Pancreas (tissue), 10 donors: ENCODE measurements at regions not wholly inside any gene's neighbourhood (a gene's known extent, or its start where the extent isn't known, plus 50 kb on each side); places are given as distances from the start of the nearest gene placed in this dataset.

ENCODE experiments used
- ATAC-seq, 4 donors: fragments of 200-7000 bp; cut with Tn5 transposase; one replicate each; pipeline versions ENCODE4 v1.8.0 to v1.9.1; 2020; ENCODE audit warnings: mild to moderate bottlenecking in 4 of 4, moderate library complexity in 4 of 4
- DNase-seq, 6 donors: peaks; one replicate each; pipeline ENCODE4 v3.0.0-alpha.2; 2020
- FAIRE-seq: peaks from 2 replicates; lab custom pipeline; 2012; peaks lifted over from hg19 to GRCh38; lab: Jason Lieb, UNC
- H3K27ac ChIP-seq, 4 donors: fragments of 200-600 bp; sonication (generic); 1 replicate in 3 of 4; 2 replicates in 1 of 4; pipeline versions ENCODE4 v1.5.0 to v1.8.0; 2020
- H3K27me3 ChIP-seq, 4 donors: fragments of 200-600 bp; one replicate each; pipeline ENCODE4 v1.8.0; 2021
- H3K36me3 ChIP-seq, 3 donors: fragments of 200-600 bp; sonication (generic) in 1 of 3; one replicate each; pipeline versions ENCODE4 v1.5.0 to v1.8.0; 2020 to 2021
- H3K4me1 ChIP-seq, 3 donors: fragments of 200-600 bp; one replicate each; pipeline ENCODE4 v1.8.0; 2021
- H3K4me3 ChIP-seq, 4 donors: fragments of 200-600 bp; sonication (generic) in 2 of 4; one replicate each; pipeline versions ENCODE4 v1.5.0 to v1.8.0; 2020 to 2021
- H3K9me3 ChIP-seq, 4 donors: fragments of 200-600 bp; one replicate each; pipeline ENCODE4 v1.8.0; 2021
- WGBS, 2 donors: extraction: QIAGEN DNeasy Blood & Tissue Kit; methylation state at CpG; one replicate each; pipeline ENCODE4 v1.1.7; 2013; 5-methylcytosine and 5-hydroxymethylcytosine counted together
- intact Hi-C, 3 donors: fragments of 100-400 bp; cut with DNase I; formaldehyde crosslinking; loops; one replicate each; pipeline versions ENCODE4 v1.11.1 to v1.14.2; 2022
- TF ChIP-seq, protein P1 (sequence below), 4 donors: fragments of 200-600 bp; sonication (generic) in 3 of 4; IDR thresholded peaks; one replicate each; pipeline versions ENCODE4 v1.5.0 to v1.8.0; 2021; ENCODE audit warnings: antibody characterized with exemption in 4 of 4
- donor health status: healthy with polysubstance abuse.
- donor health status: DM: no; HTN: no; CAD: no; lungs with moderate emphysema.
- donor health status: DM: no; HTN: no; CAD: no.
- donor health status: control.
- donor health status: control.
- donor health status: Bipolar disorder and iron deficiency.
- donor health status: DM: yes; HTN: yes; CAD: no.
- donor health status: DM: no; HTN: no; CAD: no.
- donor health status: DM: no; HTN: no; CAD: no.
- donor health status: DM: yes; HTN: yes; CAD: no.

DNA sequence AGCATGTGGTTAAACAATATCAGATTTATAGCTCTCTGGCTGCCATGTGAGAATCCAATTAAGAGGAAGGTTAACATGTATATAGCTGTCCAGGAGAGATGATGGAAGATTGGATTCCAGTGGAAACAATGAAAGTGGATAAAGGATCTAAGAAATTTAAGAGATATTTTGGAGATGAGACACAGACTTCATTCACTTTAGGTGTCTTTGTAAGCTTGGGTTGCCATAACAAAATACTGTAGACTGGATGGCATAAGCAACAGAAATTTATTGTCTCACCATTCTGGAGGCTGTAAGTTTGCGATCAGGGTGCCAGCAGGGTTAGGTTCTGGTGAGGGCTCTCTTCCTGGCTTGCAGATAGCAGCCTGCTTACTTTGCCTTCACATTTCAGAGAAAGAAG lies 155.9 kb upstream of the MYOCD start:
- Histone ChIP-seq H3K4me3 (no peak overlapping the region), H3K4me1 (no peaks in the 10 kb centered on the region), H3K27me3 (no peaks in the 10 kb centered on the region), H3K36me3 (no peaks in the 10 kb centered on the region), H3K9me3 (no peaks in the 10 kb centered on the region), H3K27ac (no peak overlapping the region)
- FAIRE-seq (no peak), DNase-seq (no peak), ATAC-seq (no peak)
- WGBS, 2 donors = 74 to 83% methylated on average over 1 of the region's 1 CpG
- TF ChIP-seq, protein P1, sequence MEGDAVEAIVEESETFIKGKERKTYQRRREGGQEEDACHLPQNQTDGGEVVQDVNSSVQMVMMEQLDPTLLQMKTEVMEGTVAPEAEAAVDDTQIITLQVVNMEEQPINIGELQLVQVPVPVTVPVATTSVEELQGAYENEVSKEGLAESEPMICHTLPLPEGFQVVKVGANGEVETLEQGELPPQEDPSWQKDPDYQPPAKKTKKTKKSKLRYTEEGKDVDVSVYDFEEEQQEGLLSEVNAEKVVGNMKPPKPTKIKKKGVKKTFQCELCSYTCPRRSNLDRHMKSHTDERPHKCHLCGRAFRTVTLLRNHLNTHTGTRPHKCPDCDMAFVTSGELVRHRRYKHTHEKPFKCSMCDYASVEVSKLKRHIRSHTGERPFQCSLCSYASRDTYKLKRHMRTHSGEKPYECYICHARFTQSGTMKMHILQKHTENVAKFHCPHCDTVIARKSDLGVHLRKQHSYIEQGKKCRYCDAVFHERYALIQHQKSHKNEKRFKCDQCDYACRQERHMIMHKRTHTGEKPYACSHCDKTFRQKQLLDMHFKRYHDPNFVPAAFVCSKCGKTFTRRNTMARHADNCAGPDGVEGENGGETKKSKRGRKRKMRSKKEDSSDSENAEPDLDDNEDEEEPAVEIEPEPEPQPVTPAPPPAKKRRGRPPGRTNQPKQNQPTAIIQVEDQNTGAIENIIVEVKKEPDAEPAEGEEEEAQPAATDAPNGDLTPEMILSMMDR (IDR thresholded peaks at IDR 0.05) = no peak
- intact Hi-C loops = no loop called here

DNA sequence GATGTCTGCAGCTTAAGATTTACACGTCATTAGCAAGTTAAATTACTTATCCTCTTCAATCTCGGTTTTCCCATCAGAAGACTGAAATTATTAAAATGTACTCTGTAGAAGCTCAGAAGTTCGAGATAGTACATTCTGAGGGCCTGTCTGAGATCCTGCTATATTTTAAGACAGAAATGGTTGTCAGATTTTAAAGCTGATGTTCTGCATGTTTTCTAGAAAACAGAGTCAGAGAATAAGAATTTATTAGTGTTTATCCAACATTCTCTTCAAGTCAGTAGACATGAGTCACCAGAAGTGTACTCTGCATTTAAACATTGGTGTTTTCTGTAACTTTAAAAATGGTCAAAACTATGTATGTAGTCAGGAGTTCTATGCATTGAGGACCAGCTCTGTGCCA lies 155.2 kb upstream of the MYOCD start:
- intact Hi-C loops = no loop called here
- H3K27me3 ChIP-seq = no peaks in the 10 kb centered on the region
- WGBS, 2 donors = 39 to 61% methylated on average over 3 of the region's 3 CpGs
- DNase-seq (no peak), ATAC-seq (no peak), FAIRE-seq (no peak)
- TF ChIP-seq, protein P1 (IDR thresholded peaks at IDR 0.05) = no peak
- H3K36me3 ChIP-seq = no peaks in the 10 kb centered on the region
- no peak overlapping the region for H3K27ac ChIP-seq
- H3K4me3 ChIP-seq = no peak overlapping the region
- no peaks in the 10 kb centered on the region for H3K9me3 ChIP-seq
- no peaks in the 10 kb centered on the region for H3K4me1 ChIP-seq

DNA sequence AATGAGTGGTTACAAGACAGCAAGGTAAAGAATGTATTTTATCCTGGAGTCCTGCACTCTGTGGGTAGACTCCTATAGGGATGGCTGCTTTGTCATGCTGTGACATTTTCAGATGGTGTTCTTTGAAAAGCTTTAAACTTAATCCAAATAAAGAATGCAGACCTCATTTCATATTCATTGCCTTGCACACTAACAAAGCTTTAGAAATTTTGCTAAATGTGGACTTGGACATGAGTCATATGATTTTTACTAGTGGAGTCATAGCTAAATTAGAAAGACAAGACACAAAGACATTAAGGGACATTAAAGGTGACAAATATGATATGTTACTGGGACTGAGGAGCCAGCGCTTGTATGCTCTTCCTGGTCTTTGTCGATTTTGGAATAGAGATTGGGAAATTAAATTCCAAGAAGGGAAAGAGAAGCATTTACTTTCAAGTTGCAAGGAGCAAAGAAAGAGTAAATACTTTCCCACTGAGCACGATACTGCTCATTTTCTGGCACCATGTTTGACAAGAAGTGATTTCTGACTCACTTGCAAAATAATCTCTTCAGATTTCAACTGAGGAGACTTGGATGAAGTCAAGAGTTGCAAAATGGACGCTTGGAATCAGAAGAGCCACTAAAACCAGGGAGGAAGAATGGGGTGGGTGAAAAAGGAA lies 152.9 kb upstream of the MYOCD start:
- TF ChIP-seq, protein P1 (IDR thresholded peaks at IDR 0.05) = no peak
- no peaks in the 10 kb centered on the region for H3K9me3 ChIP-seq
- ATAC-seq (no peak), DNase-seq (no peak), FAIRE-seq (no peak)
- H3K4me1 ChIP-seq = no peaks in the 10 kb centered on the region
- no peaks in the 10 kb centered on the region for H3K36me3 ChIP-seq
- H3K4me3 ChIP-seq = no peak overlapping the region
- intact Hi-C loops = no loop called here
- 67 to 74% methylated on average over 4 of the region's 4 CpGs for WGBS, 2 donors
- H3K27me3 ChIP-seq = peaks cover 0 to 5% (median 0%) of the 10 kb centered on the region in 4 donors
- H3K27ac ChIP-seq = no peak overlapping the region

DNA sequence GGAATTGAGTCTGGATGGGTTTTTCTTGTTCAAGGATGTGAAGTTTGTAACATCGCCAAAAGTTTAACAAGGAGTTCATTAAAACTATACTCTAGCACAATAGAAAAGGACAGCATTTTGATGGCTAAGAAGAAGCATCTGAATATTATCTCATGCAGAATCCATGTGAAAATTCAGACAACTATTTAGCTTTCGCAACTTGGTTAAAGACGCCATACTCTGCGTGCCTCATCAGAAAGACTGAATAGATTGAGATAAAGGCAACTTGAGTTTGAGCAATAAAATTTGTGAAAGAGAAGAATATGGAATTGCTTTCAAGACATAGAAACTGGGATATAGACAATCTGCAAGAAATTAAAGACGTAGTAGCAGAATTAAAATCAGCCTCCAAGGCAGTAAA lies 151.1 kb upstream of the MYOCD start:
- TF ChIP-seq, protein P1 (IDR thresholded peaks at IDR 0.05) = no peak
- FAIRE-seq (no peak), DNase-seq (no peak), ATAC-seq (no peak)
- 87 to 90% methylated on average over 5 of the region's 5 CpGs for WGBS, 2 donors
- no peaks in the 10 kb centered on the region for H3K4me1 ChIP-seq
- H3K9me3 ChIP-seq = no peaks in the 10 kb centered on the region
- peaks cover 0 to 5% (median 0%) of the 10 kb centered on the region in 4 donors for H3K27me3 ChIP-seq
- no peak overlapping the region for H3K4me3 ChIP-seq
- H3K27ac ChIP-seq = no peak overlapping the region
- intact Hi-C loops = no loop called here
- H3K36me3 ChIP-seq = no peaks in the 10 kb centered on the region

DNA sequence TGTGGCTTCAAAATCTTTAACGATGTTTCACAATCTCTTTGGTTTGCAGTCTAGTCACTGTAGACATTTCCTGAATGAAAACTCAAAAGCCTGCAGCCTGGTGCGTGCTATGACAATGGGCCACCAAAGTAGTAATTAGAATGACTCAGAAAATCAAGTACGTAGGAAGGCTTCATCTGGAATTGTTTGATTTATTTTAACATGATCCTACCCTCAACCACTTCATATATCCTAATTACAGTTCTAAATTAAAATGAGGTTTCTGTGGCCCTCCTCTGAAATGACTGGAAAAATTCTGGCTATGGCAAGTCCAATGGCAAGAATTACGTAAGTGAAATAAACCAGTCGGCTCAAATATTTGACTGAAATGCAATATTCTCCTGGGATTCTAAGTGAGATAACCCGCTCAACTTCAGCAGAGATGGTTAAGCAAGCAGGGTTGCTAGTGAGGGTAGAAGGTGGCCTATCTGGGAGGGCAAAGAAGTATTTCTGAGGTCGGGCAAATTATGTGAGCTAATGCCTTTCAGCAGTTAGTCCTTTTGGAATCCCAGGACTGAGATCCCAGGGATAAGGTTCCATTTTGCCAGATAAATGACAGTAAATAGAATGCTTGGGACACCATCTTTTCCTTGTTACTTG lies 145.6 kb upstream of the MYOCD start:
- H3K27me3 ChIP-seq = peaks cover 0 to 12% (median 0%) of the 10 kb centered on the region in 4 donors
- TF ChIP-seq, protein P1 (IDR thresholded peaks at IDR 0.05) = no peak
- no peak for FAIRE-seq

More for the DNA sequence above, 145.6 kb upstream of the MYOCD start:
- Histone ChIP-seq H3K36me3 (no peaks in the 10 kb centered on the region), H3K27ac (no peak overlapping the region), H3K4me1 (no peaks in the 10 kb centered on the region), H3K4me3 (no peak overlapping the region), H3K9me3 (no peaks in the 10 kb centered on the region)
- WGBS, 2 donors = 78 to 87% methylated on average over 7 of the region's 7 CpGs
- intact Hi-C loops = no loop called here
- ATAC-seq (no peak), DNase-seq (no peak)
